ENCODE measurements at regions not wholly inside any gene's neighbourhood (a gene's known extent, or its start where the extent isn't known, plus 50 kb on each side); places are given as distances from the start of the nearest gene placed in this dataset.

DNA sequence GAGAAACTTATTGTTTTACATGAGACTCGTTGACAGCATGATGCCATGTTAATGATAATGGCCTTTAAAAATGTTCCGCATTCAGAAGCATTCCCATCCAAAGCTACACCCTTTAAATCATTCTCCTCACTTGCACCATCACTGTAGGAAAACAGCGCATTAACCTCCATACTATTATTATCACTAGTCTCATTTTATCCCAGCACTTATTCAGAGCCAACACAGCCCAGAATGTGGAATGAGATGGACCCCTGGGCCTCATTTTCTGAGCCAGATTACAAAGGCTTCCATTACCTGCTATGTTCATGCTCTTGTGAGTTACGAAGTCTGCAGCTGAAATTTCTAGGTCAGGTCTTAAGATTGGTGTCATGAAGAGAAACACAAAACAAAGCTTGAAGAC lies 159.4 kb downstream of the HS3ST3A1 start:
- no peaks in the 10 kb centered on the region for H3K79me2 ChIP-seq (ENCODE audit: insufficient read depth, low read length)
- H2AFZ ChIP-seq (ENCODE audit: low read depth, low read length): no peak overlapping the region
- no peaks in the 10 kb centered on the region for H3K27me3 ChIP-seq (ENCODE audit: insufficient read depth, low read length)
- no peak for FAIRE-seq
- H3K9me3 Mint-ChIP-seq (ENCODE audit: unreplicated experiment): peaks cover 2% of the 10 kb centered on the region
- DNase-seq (ENCODE audit: low read depth): no peak
- H3K9me3 ChIP-seq (ENCODE audit: insufficient read depth, low read depth, low read length): no peaks in the 10 kb centered on the region
- no peak overlapping the region for H3K4me3 Mint-ChIP-seq (ENCODE audit: unreplicated experiment)
- H3K27me3 Mint-ChIP-seq (ENCODE audit: low read depth, unreplicated experiment): no peaks in the 10 kb centered on the region
- H3K36me3 ChIP-seq (ENCODE audit: insufficient read depth, low read length): no peaks in the 10 kb centered on the region
- H3K4me1 Mint-ChIP-seq (ENCODE audit: low read depth, unreplicated experiment): peaks cover 13% of the 10 kb centered on the region
- H3K27ac Mint-ChIP-seq (ENCODE audit: unreplicated experiment): no peak overlapping the region
- no peak overlapping the region for H3K4me2 ChIP-seq (ENCODE audit: low read length)
- H3K4me3 ChIP-seq (ENCODE audit: insufficient read depth, low read depth, low read length): no peak overlapping the region
- H4K20me1 ChIP-seq (ENCODE audit: insufficient read depth, low read length): no peaks in the 10 kb centered on the region
- peaks cover 8% of the 10 kb centered on the region for H3K4me1 ChIP-seq (ENCODE audit: insufficient read depth, low read length)
- H3K9ac ChIP-seq (ENCODE audit: low read length): no peak overlapping the region
- TF ChIP-seq, protein P1, sequence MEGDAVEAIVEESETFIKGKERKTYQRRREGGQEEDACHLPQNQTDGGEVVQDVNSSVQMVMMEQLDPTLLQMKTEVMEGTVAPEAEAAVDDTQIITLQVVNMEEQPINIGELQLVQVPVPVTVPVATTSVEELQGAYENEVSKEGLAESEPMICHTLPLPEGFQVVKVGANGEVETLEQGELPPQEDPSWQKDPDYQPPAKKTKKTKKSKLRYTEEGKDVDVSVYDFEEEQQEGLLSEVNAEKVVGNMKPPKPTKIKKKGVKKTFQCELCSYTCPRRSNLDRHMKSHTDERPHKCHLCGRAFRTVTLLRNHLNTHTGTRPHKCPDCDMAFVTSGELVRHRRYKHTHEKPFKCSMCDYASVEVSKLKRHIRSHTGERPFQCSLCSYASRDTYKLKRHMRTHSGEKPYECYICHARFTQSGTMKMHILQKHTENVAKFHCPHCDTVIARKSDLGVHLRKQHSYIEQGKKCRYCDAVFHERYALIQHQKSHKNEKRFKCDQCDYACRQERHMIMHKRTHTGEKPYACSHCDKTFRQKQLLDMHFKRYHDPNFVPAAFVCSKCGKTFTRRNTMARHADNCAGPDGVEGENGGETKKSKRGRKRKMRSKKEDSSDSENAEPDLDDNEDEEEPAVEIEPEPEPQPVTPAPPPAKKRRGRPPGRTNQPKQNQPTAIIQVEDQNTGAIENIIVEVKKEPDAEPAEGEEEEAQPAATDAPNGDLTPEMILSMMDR (IDR thresholded peaks at IDR 0.05; ENCODE audit: insufficient read depth, low read depth, low read length): no peak
- no peak for TF ChIP-seq EZH2 (IDR thresholded peaks at IDR 0.05; ENCODE audit: insufficient read depth, low read length)
- no peak overlapping the region for H3K27ac ChIP-seq (ENCODE audit: low read depth, low read length)
- H3K36me3 Mint-ChIP-seq (ENCODE audit: low read depth, unreplicated experiment): no peaks in the 10 kb centered on the region

DNA sequence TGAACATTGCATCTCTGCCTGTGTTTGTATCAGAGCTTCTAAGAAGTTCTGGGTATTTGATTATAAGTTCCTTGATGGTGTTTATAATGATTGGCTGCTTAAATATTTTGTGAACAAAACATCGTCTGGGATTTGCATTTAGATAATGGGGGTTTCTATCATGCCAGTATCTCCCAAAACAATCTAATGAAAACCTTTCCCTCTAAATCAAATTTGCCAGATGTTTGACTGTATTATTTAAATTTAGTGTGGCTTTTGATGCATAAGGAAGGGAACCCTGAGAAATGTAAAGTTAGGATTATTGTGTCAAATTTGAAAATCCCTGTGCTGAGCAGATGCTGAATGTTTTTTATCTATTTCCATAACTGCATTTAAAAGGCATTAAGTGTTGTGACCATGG lies 159.9 kb downstream of the HS3ST3A1 start:
- peaks cover 8% of the 10 kb centered on the region for H3K4me1 ChIP-seq (ENCODE audit: insufficient read depth, low read length)
- Mint-ChIP-seq H3K36me3 (ENCODE audit: low read depth, unreplicated experiment) (no peaks in the 10 kb centered on the region), H3K4me1 (ENCODE audit: low read depth, unreplicated experiment) (peaks cover 13% of the 10 kb centered on the region), H3K27ac (ENCODE audit: unreplicated experiment) (no peak overlapping the region), H3K4me3 (ENCODE audit: unreplicated experiment) (no peak overlapping the region), H3K27me3 (ENCODE audit: low read depth, unreplicated experiment) (no peaks in the 10 kb centered on the region), H3K9me3 (ENCODE audit: unreplicated experiment) (peaks cover 2% of the 10 kb centered on the region)
- H3K9ac ChIP-seq (ENCODE audit: low read length): no peak overlapping the region
- H3K9me3 ChIP-seq (ENCODE audit: insufficient read depth, low read depth, low read length): no peaks in the 10 kb centered on the region
- H3K36me3 ChIP-seq (ENCODE audit: insufficient read depth, low read length): no peaks in the 10 kb centered on the region
- no peak overlapping the region for H3K4me3 ChIP-seq (ENCODE audit: insufficient read depth, low read depth, low read length)
- no peak overlapping the region for H3K27ac ChIP-seq (ENCODE audit: low read depth, low read length)
- TF ChIP-seq, protein P1 (IDR thresholded peaks at IDR 0.05; ENCODE audit: insufficient read depth, low read depth, low read length): no peak
- no peak for TF ChIP-seq EZH2 (IDR thresholded peaks at IDR 0.05; ENCODE audit: insufficient read depth, low read length)
- H3K79me2 ChIP-seq (ENCODE audit: insufficient read depth, low read length): no peaks in the 10 kb centered on the region
- H3K4me2 ChIP-seq (ENCODE audit: low read length): no peak overlapping the region
- no peak for DNase-seq (ENCODE audit: low read depth)
- no peak for FAIRE-seq
- H4K20me1 ChIP-seq (ENCODE audit: insufficient read depth, low read length): no peaks in the 10 kb centered on the region
- no peak overlapping the region for H2AFZ ChIP-seq (ENCODE audit: low read depth, low read length)
- no peaks in the 10 kb centered on the region for H3K27me3 ChIP-seq (ENCODE audit: insufficient read depth, low read length)

DNA sequence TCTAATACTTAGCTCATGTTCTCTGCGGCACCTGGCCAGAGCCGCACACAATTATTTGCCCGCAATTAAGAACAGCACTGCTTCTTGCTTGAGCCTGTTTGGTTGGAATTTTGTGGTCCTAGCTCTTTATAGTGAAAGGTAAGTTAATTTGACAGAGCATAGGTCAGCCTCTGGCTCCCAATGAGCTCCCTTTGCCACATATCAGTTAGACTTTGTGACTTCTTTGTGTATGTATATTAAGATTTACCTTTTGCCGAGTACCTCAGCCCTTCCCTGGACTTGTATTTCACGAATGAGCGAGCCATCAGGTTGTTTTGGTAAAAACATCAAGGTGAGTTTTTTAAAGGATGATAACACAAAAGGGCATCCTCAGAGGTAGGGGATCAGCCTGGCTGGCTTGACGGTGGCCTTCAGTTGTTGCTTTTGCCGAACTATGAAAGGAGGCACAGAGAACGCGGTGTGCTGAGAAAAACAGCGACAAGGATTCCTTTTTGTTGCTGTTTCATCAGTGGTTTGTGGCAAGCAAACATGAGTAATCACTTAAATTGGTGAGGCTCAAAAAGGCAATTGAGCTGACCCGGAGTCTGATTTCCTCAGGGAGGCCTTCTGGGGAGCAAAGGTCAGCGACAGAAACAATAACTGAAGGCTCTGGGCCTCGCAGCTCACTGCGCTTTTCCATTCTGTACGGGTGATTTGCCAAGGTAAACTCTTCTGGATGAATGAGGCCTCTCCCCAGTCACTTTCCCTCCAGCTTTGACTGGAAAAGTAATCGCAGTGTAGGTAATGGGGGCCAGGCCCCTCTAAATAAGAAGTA lies 163.6 kb downstream of the HS3ST3A1 start:
- Histone ChIP-seq H3K27me3 (ENCODE audit: insufficient read depth, low read length) (no peaks in the 10 kb centered on the region), H3K4me2 (ENCODE audit: low read length) (peak overlapping the region; percentile 57)

More for the DNA sequence above, 163.6 kb downstream of the HS3ST3A1 start:
- peak; percentile 56 for DNase-seq (ENCODE audit: low read depth)
- peak overlapping the region; percentile 86 for H3K27ac Mint-ChIP-seq (ENCODE audit: unreplicated experiment)
- H2AFZ ChIP-seq (ENCODE audit: low read depth, low read length): peak overlapping the region; percentile 23
- no peak overlapping the region for H3K27ac ChIP-seq (ENCODE audit: low read depth, low read length)
- H3K9me3 ChIP-seq (ENCODE audit: insufficient read depth, low read depth, low read length): peaks cover 2% of the 10 kb centered on the region
- H3K36me3 Mint-ChIP-seq (ENCODE audit: low read depth, unreplicated experiment): no peaks in the 10 kb centered on the region
- no peak overlapping the region for H3K9ac ChIP-seq (ENCODE audit: low read length)
- FAIRE-seq: no peak
- peaks cover 13% of the 10 kb centered on the region for H3K4me1 Mint-ChIP-seq (ENCODE audit: low read depth, unreplicated experiment)
- H3K79me2 ChIP-seq (ENCODE audit: insufficient read depth, low read length): no peaks in the 10 kb centered on the region
- H3K4me3 Mint-ChIP-seq (ENCODE audit: unreplicated experiment): no peak overlapping the region
- no peaks in the 10 kb centered on the region for H3K9me3 Mint-ChIP-seq (ENCODE audit: unreplicated experiment)
- peaks cover 8% of the 10 kb centered on the region for H3K4me1 ChIP-seq (ENCODE audit: insufficient read depth, low read length)
- TF ChIP-seq, protein P1 (IDR thresholded peaks at IDR 0.05; ENCODE audit: insufficient read depth, low read depth, low read length): no peak
- no peak for TF ChIP-seq EZH2 (IDR thresholded peaks at IDR 0.05; ENCODE audit: insufficient read depth, low read length)
- no peaks in the 10 kb centered on the region for H3K36me3 ChIP-seq (ENCODE audit: insufficient read depth, low read length)
- H3K27me3 Mint-ChIP-seq (ENCODE audit: low read depth, unreplicated experiment): no peaks in the 10 kb centered on the region
- no peak overlapping the region for H3K4me3 ChIP-seq (ENCODE audit: insufficient read depth, low read depth, low read length)
- H4K20me1 ChIP-seq (ENCODE audit: insufficient read depth, low read length): no peaks in the 10 kb centered on the region

All from astrocyte (in vitro differentiated cells and primary cell).